ENCODE measurements at regions not wholly inside any gene's neighbourhood (a gene's known extent, or its start where the extent isn't known, plus 50 kb on each side); places are given as distances from the start of the nearest gene placed in this dataset.

DNA sequence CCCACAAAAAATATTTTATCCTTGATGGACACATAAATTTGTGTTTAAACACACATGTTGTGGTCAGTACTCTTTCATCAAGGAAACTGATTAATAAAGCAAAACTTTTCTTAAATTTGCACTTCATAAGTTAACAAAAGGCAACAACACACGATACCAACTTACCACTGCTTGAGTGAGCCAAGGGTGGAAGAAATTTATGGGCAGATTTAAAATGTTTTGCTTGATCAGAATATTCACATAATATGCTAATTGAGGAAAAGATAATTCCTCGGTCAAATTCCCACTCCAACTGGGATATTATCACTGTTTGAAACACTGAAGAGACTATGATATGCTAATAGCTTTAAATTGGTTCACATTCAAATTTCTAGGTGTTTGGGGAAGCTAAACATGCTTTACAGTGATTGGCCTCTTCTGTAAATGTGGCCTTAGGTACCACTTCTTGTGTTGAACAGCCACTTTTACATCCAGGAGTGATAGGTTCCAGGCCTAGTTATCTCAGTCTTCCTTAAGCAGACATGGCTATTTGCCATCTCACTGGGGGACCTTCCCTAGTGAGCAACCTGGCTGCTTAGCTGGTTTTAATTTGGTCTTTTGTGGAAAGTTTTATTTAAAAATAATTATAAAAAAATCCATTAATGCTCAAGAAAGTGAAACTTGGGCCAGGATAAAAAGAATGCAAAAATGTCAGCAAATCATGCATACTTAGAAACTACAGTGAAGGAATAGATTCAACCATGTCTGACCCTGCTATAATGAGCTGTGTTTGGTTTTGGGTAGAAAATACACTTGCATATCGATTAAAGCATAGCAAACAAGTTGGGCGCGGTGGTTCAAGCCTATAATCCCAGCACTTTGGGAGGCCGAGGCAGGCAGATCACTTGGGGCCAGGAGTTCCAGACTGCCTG is 221.2 kb upstream of the MAP3K7 start:
- no peak for DNase-seq

DNA sequence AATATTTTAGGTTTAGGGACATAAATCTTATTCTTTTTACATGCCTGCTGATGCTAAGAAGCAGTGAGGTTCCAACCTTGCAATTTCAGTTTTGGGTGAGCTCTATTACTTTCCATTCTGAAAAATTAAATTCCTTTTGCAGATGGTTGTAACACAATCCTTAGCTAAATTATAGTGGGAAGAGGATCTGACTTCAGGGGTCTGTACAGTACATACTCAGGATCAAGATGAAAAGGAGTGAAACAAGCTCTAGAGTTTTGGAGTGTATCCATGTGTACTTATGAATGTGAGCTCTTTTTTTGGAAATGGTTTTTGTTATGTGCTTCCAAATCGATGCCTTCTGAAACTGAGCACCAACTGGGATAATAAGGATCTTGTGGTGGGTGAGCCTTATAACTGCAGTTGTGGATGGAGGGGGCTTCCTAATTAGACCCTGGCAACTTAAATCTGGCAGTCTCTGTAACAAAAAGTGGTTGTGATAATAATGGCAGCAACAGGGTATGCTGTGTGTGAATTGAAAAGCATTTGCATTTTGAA is 218.8 kb upstream of the MAP3K7 start:
- no peak for DNase-seq

- no peak for DNase-seq
Observed at GRCh38 chr6:90803956-90804355, 217.1 kb upstream of the MAP3K7 start.

GRCh38 chr6:90795078-90795477 is 208.2 kb upstream of the MAP3K7 start:
- DNase-seq: no peak

DNA sequence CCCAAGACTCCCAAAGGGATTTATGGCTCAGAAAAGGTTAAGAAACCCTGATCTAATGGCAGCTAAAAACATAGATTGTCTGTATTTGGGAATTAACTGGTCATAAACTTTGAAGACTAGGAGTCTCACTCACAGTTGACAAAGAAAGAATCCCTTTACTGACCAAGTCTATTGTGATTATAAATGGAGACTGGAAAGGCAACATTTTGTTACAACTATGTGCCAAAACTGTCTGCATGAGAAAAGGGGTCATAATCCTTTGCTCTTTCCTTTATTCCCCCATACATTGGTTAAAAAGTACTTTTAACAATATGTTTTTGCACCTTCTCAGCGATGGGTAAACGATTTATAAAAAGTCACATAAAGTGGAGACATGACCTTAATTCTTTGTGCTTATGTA is 206.9 kb upstream of the MAP3K7 start:
- no peak for DNase-seq

DNA sequence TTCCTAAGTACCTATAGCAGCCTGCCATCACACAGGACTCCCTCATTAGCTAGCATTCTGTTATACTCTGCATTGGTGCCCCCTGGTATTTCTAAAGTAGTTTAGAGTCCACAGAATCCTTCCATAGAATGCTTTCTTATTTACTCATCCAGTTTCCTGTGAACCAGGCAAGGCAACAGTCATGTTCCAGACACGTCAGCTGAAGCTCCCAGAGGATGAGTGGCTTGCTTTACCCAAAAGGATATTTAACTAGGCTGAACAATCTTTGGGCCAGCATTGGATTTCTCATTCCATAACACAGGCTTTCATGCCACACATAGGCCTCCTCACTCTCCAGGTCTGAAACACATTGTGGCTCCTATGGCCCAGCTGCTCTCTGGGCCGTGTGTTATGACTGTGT is 203.8 kb upstream of the MAP3K7 start:
- DNase-seq: no peak

DNA sequence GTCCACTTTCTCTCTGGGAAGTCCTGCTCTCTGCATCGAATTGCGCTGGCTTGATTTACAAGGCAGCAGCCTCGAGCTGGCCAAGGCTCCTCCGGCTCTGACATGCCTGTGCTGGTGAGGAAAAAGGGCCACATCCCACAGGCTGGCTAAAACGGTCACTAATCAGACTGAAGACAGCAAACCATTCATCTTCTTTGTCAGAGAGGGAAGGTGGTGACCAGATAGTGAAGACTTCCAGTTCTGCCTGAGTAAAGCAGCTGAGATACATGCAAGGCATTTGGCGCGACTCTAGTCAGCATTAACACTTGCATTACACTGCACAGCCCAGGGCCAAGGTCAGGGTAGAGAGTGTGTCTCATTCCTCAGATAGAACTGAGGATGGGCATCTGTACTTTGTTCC is 203.2 kb upstream of the MAP3K7 start:
- no peak for DNase-seq

DNA sequence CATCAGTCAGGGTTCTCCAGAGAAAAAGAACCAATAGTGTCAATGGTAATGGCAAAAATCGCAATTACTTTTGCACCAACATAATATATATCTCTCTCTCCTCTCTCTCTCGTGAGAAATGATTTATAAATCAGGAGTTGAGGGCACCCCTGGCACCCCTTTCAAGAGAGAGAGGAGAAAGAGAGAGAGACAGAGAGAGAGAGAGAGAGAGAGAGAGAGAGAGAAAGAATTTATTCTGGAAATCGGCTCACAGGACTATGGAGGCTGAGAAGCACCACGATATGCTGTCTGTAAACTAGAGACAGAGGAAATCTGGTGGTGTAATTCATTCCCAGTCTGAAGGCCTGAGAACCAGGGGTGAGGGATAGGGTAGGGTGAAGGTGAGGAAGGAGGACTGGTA is 201.9 kb upstream of the MAP3K7 start:
- no peak for DNase-seq

DNA sequence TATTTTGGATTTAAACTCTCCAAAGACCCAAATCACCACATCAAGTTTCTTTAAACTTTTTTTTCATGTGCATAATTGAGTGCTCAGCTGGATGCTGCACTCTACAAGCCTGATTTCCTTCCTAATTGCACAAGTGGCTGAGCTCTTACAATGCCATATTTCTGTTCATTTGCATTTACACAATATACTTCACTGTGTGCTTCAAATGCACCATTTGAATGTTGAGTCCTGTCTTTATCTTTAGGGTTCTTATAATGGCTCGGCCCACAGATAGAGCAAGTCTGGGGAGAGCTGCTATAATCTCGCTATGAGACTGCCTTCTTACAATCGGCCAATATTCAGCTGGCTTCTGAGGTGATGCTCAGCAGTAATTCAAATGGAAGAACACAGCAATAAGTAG is 200.6 kb upstream of the MAP3K7 start:
- DNase-seq: no peak

GRCh38 chr6:90780778-90781177 is 193.9 kb upstream of the MAP3K7 start:
- no peak for DNase-seq

DNA sequence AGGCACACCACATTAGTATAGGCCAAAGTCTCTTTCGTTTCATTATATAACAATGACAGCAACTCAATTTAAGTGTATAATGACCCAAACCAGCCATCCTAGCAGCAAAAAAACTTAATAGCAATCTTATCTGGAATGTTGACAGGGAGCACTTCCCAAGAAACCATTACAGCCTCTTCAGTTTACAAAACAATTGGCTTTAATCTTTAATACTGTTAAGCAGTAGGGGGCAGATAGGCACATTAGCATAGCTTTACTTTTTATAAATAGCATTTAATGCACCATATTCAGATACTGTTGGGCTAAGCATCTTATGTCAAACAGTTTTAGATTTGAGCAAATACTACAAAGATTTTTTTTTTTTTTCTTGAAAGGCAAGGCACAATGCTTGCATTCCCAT is 193.3 kb upstream of the MAP3K7 start:
- no peak for DNase-seq

DNA sequence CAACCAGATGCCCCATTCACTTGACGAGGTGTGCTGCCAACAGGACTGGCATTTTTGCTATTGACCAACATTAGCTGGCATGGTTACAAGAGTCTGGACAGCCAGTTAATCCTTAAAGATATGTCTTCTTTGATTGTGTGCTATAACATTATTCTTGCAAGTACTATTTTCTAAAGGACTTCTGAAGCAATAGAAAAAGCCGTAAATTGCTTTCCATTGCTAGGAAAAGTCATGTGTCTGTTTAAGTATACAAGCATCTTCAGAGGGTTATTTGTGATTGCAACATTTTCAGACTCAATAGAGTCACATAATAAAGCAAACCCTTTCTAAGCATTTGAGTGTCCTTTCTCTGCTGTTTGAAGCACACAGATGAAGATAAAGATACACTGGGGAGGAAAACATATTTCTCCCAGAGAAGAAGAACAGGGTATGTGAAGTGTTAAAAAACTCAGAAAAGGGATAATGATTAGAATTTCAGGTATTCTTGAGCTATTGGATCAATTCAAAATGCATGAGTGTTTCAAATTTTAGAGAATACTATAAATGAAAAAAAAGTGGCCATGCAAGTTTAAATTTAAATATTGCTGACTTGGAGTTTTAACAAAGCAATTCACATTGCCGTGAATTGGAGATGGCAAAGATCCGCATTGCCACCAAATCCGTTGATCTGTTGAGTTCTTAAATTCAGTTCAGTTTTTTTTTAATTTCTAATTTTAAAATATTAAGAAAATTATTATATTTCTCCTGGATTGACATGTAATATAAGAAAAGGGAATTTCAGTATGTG is 191.7 kb upstream of the MAP3K7 start:
- DNase-seq: no peak

DNA sequence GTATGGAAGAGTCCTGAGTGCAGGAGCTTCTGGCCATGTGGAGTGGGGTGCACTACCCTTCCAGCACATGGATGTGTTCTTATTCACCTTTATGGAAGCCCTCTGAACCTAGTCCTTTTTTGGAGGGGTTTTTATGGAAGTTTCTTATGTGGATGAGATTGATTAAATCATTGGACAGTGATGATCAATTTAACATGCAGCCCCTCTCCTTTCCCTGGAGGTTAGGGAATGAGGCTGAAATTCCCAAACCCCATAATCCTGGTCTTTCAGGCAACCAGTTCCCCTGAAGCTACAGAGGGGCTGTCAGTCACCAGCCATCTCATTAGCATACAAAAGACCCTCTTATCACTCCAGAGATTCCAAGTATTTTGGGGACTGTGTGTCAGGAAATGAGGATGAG is 183.9 kb upstream of the MAP3K7 start:
- DNase-seq: no peak

DNA sequence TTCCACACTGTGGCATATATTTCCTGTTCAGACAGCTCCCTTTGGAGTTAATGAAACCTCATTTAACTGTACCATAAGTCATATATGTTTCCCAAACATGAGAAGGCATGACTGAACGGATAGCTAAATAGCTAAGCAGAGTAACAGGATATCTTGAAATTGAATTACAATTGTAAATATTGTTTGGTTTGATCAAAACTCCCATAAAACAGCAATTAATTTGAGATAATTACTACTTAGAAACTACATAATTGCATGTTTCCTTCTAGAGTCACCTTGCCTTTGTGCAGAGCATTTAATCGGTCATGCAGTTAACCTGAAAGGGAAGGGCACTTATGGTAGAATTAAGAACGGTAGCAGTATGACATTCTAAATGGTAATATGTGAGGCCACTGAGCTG is 179.0 kb upstream of the MAP3K7 start:
- peak; percentile 37 for DNase-seq

DNA sequence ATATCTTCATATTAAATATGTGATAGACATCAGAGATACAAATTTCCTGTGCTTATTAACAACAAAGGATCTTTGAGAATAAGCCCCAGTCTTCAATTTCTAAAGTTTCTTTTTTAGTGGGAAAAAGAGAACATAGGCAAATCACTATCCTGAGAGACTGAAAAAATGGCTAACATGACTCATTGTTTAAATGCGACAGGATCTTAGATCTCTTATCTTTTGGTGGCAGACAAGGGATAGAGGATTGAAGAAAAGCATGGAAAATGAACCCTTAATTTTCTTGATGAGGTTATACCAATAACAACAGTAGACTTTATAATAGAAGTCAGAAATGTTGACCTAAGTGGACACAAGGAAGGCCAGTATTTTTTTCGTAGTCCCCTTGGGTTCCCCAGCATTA is 178.6 kb upstream of the MAP3K7 start:
- DNase-seq: no peak

- DNase-seq: no peak
Observed at GRCh38 chr6:90764001-90764400, 177.1 kb upstream of the MAP3K7 start.

DNA sequence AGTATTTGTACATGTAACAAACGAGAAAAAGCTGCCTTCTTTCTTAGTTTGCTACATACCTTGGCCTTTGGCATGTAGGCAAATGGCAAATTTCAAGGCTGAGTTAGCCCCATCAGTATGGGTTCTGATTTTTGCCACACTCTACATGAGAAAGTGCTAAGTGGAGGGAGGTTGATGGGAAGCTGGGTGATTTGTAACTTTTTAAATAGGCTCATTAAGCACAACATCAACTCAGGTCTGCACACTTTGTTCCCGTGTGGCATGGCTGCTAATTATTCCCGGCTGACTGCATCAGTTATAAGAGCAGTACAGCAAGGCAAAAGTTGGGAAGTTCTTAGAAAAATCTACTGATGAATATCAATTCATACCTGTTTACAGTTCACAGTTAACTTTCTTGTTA is 172.8 kb upstream of the MAP3K7 start:
- no peak for DNase-seq

DNA sequence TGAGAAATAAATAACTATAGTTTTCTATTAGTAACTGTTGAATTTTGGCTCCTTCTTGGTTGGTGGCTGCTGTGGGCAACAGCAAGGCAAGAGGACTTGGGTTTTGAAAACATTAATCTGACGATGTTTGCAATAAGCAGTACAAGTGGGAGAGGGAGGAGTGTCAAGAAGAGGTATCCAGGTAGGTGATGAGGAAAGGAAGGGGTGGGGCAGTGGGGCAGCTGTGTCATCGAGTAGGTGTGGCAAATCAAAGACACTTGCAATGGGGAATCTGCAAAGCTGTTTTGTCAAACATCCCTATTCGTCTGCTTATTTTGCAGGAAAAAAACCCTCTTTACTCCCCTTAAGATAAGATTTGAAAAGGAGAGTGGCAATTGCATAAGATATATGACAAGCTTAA is 171.9 kb upstream of the MAP3K7 start:
- no peak for DNase-seq

DNA sequence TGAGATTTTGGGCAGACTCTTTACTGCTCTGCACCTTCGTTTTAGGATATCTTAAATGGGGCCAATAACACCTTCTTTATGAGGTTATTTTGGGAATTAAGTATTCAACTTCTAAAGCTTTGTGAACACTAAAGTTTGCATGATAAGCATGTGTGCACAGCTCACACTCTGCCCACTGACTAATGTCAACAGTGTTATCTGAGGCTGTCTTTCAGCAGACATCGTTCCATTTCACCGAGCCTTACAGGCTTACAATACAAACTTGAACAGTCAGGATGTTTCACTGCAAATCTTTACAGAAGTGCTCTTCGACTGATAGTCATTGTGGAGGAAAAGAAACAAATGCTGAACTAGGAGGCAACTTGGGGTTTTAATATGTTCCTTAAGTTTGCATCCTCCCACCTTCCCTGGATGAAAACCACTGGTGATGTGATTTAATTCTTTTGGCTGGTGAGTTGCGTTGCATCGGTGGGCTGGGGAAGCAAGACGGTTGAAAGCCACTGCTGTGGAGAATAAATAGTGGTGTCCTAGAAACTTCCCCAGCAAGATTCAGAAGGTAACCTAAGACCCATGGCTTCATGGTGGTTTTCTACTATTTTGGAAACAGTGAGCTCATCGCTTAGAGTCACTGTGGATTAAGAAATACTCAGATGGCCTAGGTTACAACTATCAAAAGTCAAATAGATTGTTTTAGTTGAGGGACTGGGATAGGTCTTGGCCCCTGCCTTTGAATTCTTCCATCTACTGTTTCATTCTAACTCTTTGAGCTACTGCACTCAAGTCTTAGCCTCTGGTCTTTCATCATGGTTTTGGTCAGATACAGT is 167.2 kb upstream of the MAP3K7 start:
- DNase-seq: no peak

GRCh38 chr6:90739802-90740201 is 152.9 kb upstream of the MAP3K7 start:
- no peak for DNase-seq

DNA sequence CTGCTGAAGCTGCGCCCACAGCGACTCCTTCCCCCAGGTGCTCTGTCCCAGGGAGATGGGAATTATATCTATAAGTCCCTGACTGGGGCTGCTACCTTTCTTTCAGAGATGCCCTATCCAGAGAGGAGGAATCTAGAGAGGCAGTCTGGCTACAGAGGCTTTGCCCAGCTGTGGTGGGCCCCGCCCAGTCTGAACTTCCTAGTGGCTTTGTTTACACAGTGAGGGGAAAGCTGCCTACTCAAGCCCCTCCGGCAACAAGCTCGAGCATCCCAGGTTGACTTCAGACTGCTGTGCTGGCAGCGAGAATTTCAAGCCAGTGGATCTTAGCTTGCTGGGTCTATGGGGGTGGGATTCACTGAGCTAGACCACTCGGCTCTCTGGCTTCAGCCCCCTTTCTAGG is 152.5 kb upstream of the MAP3K7 start:
- peak; percentile 2 for DNase-seq

- DNase-seq: no peak
Observed at GRCh38 chr6:90730151-90730673, 143.3 kb upstream of the MAP3K7 start.

DNA sequence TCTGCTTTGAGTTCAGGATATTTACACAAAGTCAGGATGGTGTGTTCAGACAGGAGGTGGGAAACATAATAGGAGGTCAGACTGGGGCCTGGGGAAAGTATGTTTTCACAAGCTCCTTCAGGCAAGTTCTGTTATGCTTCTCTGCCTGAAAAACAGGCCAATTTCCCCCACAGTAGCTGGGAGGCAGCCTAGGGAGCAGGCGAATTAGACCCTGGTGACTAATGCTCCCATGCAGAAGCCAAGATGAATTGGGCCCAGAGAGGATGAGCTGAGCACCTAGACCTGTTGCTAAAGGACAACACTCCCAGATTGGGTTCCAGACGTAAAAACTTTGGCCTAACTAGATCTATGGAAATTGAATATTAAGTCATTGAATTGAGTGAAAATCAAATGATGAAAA is 142.2 kb upstream of the MAP3K7 start:
- DNase-seq: no peak

Measured in COR-L47 (cell line).